Activated CD4-positive, alpha-beta T cell treated with anti-CD3 and anti-CD28 coated beads, Interleukin-2, amount 10 ng/mL, durations not matched to agents 7 days and 5 days (primary cell): ENCODE measurements at regions not wholly inside any gene's neighbourhood (a gene's known extent, or its start where the extent isn't known, plus 50 kb on each side); places are given as distances from the start of the nearest gene placed in this dataset.
A peak's percentile ranks its signal among the peaks of the same experiment; 100 is the strongest.

Experiments
- CTCF ChIA-PET: fragments of 350-600 bp; sonication (Branson Sonifier 250); formaldehyde crosslinking; loops from one replicate; lab custom pipeline; 2021; ENCODE audit warnings: antibody characterized with exemption; lab: Charles Lee
- POLR2A ChIA-PET: fragments of 350-600 bp; sonication (Branson Sonifier 250); formaldehyde crosslinking; loops from one replicate; lab custom pipeline; 2021; ENCODE audit warnings: antibody characterized with exemption; lab: Charles Lee
- DNase-seq: peaks from one replicate; pipeline ENCODE4 v3.0.0-alpha.2; 2020
- H3K27ac Mint-ChIP-seq: one replicate; pipeline ENCODE4 v1.8.0; 2021; ENCODE audit warnings: mild to moderate bottlenecking, moderate library complexity, mixed read lengths
- H3K27me3 Mint-ChIP-seq: one replicate; pipeline ENCODE4 v1.8.0; 2021; ENCODE audit warnings: mixed read lengths
- H3K36me3 Mint-ChIP-seq: one replicate; pipeline ENCODE4 v1.8.0; 2021; ENCODE audit warnings: low read depth, mixed read lengths
- H3K4me1 Mint-ChIP-seq: one replicate; pipeline ENCODE4 v1.8.0; 2021; ENCODE audit warnings: mixed read lengths
- H3K4me3 Mint-ChIP-seq: one replicate; pipeline ENCODE4 v1.8.0; 2021; ENCODE audit warnings: mild to moderate bottlenecking, moderate library complexity, mixed read lengths
- H3K9me3 Mint-ChIP-seq: one replicate; pipeline ENCODE4 v1.8.0; 2021; ENCODE audit warnings: mixed read lengths

DNA sequence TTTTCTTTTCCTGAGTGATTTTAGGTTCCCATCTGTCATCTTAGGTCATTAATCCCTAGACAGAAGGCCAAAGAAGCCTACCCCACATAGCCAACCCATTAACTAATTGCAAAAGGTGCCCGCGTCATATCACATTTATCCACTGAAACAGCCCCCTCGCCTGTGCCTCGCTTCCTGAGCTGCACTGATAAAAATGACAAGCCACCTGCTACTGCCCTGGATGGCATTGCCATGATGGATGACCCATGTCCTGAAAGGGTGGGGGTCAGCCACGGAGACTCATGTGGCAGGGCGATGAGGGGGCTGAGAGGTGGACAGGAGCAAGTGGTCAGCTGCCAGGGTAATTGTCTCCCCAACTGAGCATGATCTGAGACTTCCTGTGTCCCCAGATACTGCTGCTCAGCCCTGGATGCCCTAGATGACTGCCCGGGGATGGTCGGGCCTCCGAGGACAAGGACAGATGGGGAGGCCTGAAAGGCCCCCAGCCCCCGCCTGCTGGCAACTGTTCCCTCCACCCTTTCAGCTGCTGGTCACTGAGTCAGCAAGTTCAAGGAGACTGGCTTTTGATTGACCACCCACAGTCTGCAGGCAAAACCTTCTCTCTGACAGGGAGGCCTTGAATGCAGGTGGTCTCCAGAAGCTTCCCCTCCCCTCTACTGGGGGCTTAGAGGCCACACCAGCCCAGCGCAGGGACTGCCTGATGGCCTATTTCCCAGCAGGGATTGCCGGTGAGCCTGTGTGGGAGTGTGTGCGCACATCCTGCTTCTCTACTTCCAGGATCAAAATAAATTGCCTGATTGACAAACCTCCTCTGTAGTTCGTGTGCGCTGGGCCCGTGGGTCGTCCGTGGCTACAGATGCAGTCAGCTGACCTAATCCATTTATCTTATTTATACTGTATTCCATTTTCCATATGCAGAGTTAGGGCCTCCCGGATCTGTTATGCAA, 496.3 kb downstream of the BCOR start:
- no peak overlapping the region for H3K27ac Mint-ChIP-seq
- H3K4me1 Mint-ChIP-seq: peaks cover 2% of the 10 kb centered on the region
- H3K36me3 Mint-ChIP-seq: no peaks in the 10 kb centered on the region
- H3K9me3 Mint-ChIP-seq: no peaks in the 10 kb centered on the region
- peaks cover 2% of the 10 kb centered on the region for H3K27me3 Mint-ChIP-seq
- POLR2A ChIA-PET: no interaction called here
- H3K4me3 Mint-ChIP-seq: no peak overlapping the region
- DNase-seq: no peak
- CTCF ChIA-PET: no interaction called here

- POLR2A ChIA-PET: no interaction called here
- no peak overlapping the region for H3K27ac Mint-ChIP-seq
Observed at GRCh38 chrX:39602195-39602594, 495.6 kb downstream of the BCOR start.

GRCh38 chrX:39603230-39603629, 494.5 kb downstream of the BCOR start:
- H3K27ac Mint-ChIP-seq: no peak overlapping the region
- no peak for DNase-seq
- ChIA-PET CTCF (no interaction called here), POLR2A (no interaction called here)
- no peaks in the 10 kb centered on the region for H3K36me3 Mint-ChIP-seq
- H3K9me3 Mint-ChIP-seq: no peaks in the 10 kb centered on the region
- peaks cover 2% of the 10 kb centered on the region for H3K27me3 Mint-ChIP-seq
- H3K4me3 Mint-ChIP-seq: no peak overlapping the region
- peaks cover 2% of the 10 kb centered on the region for H3K4me1 Mint-ChIP-seq

More at GRCh38 chrX:39602195-39602594, 495.6 kb downstream of the BCOR start:
- DNase-seq: no peak
- CTCF ChIA-PET: no interaction called here
- peaks cover 2% of the 10 kb centered on the region for H3K4me1 Mint-ChIP-seq
- no peaks in the 10 kb centered on the region for H3K36me3 Mint-ChIP-seq
- H3K27me3 Mint-ChIP-seq: peaks cover 2% of the 10 kb centered on the region
- no peak overlapping the region for H3K4me3 Mint-ChIP-seq
- no peaks in the 10 kb centered on the region for H3K9me3 Mint-ChIP-seq

DNA sequence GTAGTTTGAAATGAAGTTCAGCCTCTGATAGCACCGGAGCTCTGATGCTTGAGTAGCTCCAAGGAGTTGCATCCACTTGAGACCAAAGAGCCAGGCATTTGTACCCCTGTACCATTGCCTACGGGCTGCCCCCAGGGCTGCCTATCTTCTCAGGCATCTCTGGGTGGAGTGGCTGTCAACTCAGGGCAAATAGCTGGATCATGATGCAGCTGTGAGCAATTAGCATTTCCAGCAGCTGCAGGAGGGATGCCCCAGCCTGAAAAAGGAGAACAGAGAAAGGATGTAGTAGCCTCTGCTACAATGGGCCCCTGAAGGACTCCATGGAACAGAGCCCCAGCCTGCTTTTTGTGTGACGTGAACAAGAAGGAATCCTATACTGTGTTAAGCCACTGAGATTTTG, 492.6 kb downstream of the BCOR start:
- Mint-ChIP-seq H3K9me3 (no peaks in the 10 kb centered on the region), H3K4me1 (peaks cover 2% of the 10 kb centered on the region), H3K27ac (no peak overlapping the region), H3K4me3 (no peak overlapping the region), H3K36me3 (no peaks in the 10 kb centered on the region), H3K27me3 (peaks cover 2% of the 10 kb centered on the region)
- CTCF ChIA-PET: interaction anchor here (0.7 kb wide), 1 partner anchor 27 kb away, joined by 3 read pairs; no protein-coding TSS in a partner anchor
- DNase-seq: no peak
- POLR2A ChIA-PET: interaction anchor here (0.6 kb wide), 1 partner anchor 249 kb away, joined by 4 read pairs; no protein-coding TSS in a partner anchor

GRCh38 chrX:39605866-39606265, 491.9 kb downstream of the BCOR start:
- H3K4me3 Mint-ChIP-seq: no peak overlapping the region
- POLR2A ChIA-PET: no interaction called here
- peaks cover 2% of the 10 kb centered on the region for H3K27me3 Mint-ChIP-seq
- DNase-seq: no peak
- H3K36me3 Mint-ChIP-seq: no peaks in the 10 kb centered on the region
- H3K27ac Mint-ChIP-seq: no peak overlapping the region
- no peaks in the 10 kb centered on the region for H3K9me3 Mint-ChIP-seq
- CTCF ChIA-PET: no interaction called here
- no peaks in the 10 kb centered on the region for H3K4me1 Mint-ChIP-seq

DNA sequence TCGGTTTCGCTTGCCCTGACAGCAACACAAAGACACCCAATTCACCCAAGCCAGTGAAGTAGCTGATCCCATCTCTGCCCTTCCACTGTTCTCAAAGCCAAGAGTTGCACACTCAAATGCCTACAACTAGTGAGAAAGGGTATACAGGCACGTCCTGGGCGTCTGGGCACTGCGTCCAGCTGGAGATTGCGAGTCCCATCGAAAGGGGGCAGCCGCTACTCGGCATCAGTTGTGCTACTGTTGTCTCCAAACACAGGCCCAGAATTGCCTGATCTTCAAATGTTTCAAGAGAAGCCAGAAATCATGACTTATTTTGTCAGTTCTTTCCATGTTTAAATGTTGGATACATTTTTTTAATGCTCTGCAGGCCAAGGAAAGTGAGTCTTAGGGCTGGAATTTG, 487.8 kb downstream of the BCOR start:
- CTCF ChIA-PET: no interaction called here
- POLR2A ChIA-PET: no interaction called here
- H3K36me3 Mint-ChIP-seq: no peaks in the 10 kb centered on the region

GRCh38 chrX:39611468-39611867, 486.3 kb downstream of the BCOR start:
- ChIA-PET POLR2A (no interaction called here), CTCF (interaction anchor here (1.2 kb wide), 1 partner anchor 16 kb away, joined by 3 read pairs; no protein-coding TSS in a partner anchor)
- H3K27me3 Mint-ChIP-seq: no peaks in the 10 kb centered on the region
- H3K4me1 Mint-ChIP-seq: peaks cover 17% of the 10 kb centered on the region
- DNase-seq: no peak
- no peaks in the 10 kb centered on the region for H3K36me3 Mint-ChIP-seq
- no peaks in the 10 kb centered on the region for H3K9me3 Mint-ChIP-seq
- no peak overlapping the region for H3K27ac Mint-ChIP-seq
- no peak overlapping the region for H3K4me3 Mint-ChIP-seq

More for the DNA sequence above, 487.8 kb downstream of the BCOR start:
- no peak for DNase-seq
- Mint-ChIP-seq H3K27me3 (no peaks in the 10 kb centered on the region), H3K9me3 (no peaks in the 10 kb centered on the region), H3K4me3 (no peak overlapping the region), H3K27ac (no peak overlapping the region), H3K4me1 (peaks cover 17% of the 10 kb centered on the region)

GRCh38 chrX:39613482-39613995, 484.2 kb downstream of the BCOR start:
- ChIA-PET CTCF (no interaction called here), POLR2A (no interaction called here)
- Mint-ChIP-seq H3K4me3 (peak overlapping the region; percentile 74), H3K27me3 (no peaks in the 10 kb centered on the region), H3K9me3 (peaks cover 5% of the 10 kb centered on the region), H3K27ac (peak overlapping the region; percentile 66), H3K4me1 (peaks cover 17% of the 10 kb centered on the region), H3K36me3 (no peaks in the 10 kb centered on the region)
- DNase-seq: peak; percentile 7

- POLR2A ChIA-PET: no interaction called here
- peak; percentile 17 for DNase-seq
- CTCF ChIA-PET: no interaction called here
Observed at GRCh38 chrX:39613997-39614679, 483.6 kb downstream of the BCOR start.

GRCh38 chrX:39614680-39614998, 483.1 kb downstream of the BCOR start:
- H3K36me3 Mint-ChIP-seq: no peaks in the 10 kb centered on the region
- DNase-seq: no peak
- H3K9me3 Mint-ChIP-seq: peaks cover 5% of the 10 kb centered on the region
- CTCF ChIA-PET: no interaction called here
- no peaks in the 10 kb centered on the region for H3K27me3 Mint-ChIP-seq
- H3K4me3 Mint-ChIP-seq: peak overlapping the region; percentile 74
- peak overlapping the region; percentile 77 for H3K27ac Mint-ChIP-seq
- peaks cover 17% of the 10 kb centered on the region for H3K4me1 Mint-ChIP-seq
- POLR2A ChIA-PET: no interaction called here

More at GRCh38 chrX:39613997-39614679, 483.6 kb downstream of the BCOR start:
- Mint-ChIP-seq H3K36me3 (no peaks in the 10 kb centered on the region), H3K9me3 (peaks cover 5% of the 10 kb centered on the region), H3K4me1 (peaks cover 17% of the 10 kb centered on the region), H3K27me3 (no peaks in the 10 kb centered on the region), H3K4me3 (peak overlapping the region; percentile 74), H3K27ac (peak overlapping the region; percentile 77)

DNA sequence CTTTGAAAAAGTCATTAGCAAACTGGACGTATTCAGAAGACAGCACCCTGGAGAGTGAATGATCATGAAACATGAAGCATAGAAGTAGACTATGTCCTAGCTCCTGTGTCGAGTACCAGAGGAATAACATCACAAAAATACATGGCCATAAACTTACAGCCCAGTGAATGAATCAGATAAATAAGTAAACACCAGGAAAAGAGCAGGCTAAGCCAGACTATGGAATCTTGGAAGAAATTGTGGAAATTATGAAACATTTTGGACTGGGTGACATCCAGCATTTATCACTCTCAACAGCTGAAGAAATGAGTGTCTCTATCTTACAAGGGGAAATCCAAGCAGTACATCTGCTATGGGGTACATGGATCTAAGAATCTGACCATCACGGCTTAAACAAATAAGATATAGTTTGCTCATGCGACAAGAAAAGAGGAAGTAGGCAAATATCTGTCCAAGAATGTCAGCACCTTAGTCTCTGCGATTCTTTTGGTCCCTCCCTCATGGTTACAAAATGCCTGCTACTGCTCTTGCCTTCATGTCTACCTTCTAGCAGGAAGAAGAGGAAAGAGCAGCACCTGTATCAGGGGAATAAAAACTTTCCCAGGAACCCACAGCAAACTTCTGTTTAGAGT, 481.5 kb downstream of the BCOR start:
- Mint-ChIP-seq H3K36me3 (no peaks in the 10 kb centered on the region), H3K27me3 (no peaks in the 10 kb centered on the region), H3K4me3 (no peak overlapping the region), H3K9me3 (peaks cover 8% of the 10 kb centered on the region), H3K27ac (no peak overlapping the region), H3K4me1 (peaks cover 17% of the 10 kb centered on the region)
- DNase-seq: no peak
- POLR2A ChIA-PET: no interaction called here
- CTCF ChIA-PET: no interaction called here

DNA sequence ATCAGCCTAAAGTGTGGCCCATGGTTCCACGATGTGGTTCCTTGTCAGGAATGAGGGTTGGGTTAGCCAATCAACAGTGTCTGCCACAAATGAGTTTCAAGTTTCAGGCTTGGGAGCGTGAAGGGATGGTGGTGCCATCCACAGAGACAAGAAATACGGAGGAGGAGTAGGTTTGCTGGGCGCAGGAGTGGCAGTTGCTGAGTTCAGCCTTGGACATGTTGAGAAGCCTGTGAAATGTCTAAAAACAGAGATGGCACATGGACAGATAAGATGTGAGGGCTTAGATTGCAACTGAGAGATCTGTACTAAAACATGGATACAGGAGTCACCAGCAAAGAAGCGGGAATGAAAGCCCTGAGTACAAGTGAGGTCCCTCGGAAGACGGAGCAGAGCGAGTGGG, 481.0 kb downstream of the BCOR start:
- ChIA-PET CTCF (no interaction called here), POLR2A (no interaction called here)
- no peak for DNase-seq
- peaks cover 8% of the 10 kb centered on the region for H3K9me3 Mint-ChIP-seq
- no peak overlapping the region for H3K27ac Mint-ChIP-seq
- no peaks in the 10 kb centered on the region for H3K36me3 Mint-ChIP-seq
- H3K27me3 Mint-ChIP-seq: no peaks in the 10 kb centered on the region
- peaks cover 17% of the 10 kb centered on the region for H3K4me1 Mint-ChIP-seq
- H3K4me3 Mint-ChIP-seq: no peak overlapping the region

- H3K27ac Mint-ChIP-seq: no peak overlapping the region
- peaks cover 17% of the 10 kb centered on the region for H3K4me1 Mint-ChIP-seq
- ChIA-PET POLR2A (no interaction called here), CTCF (no interaction called here)
- no peak overlapping the region for H3K4me3 Mint-ChIP-seq
- H3K27me3 Mint-ChIP-seq: no peaks in the 10 kb centered on the region
- H3K36me3 Mint-ChIP-seq: no peaks in the 10 kb centered on the region
- peaks cover 8% of the 10 kb centered on the region for H3K9me3 Mint-ChIP-seq
- no peak for DNase-seq
Observed at GRCh38 chrX:39618178-39618577, 479.6 kb downstream of the BCOR start.
